SK-N-MC (cell line): ENCODE measurements at regions not wholly inside any gene's neighbourhood (a gene's known extent, or its start where the extent isn't known, plus 50 kb on each side); places are given as distances from the start of the nearest gene placed in this dataset.

ENCODE experiments used
- EZH2 ChIP-seq: fragments of 200-600 bp; sonication (generic); IDR thresholded peaks from one replicate; pipeline ENCODE4 v1.6.1; 2017; ENCODE audit warnings: antibody characterized with exemption
- FOXP2 ChIP-seq: optimal IDR thresholded peaks from 2 replicates; pipeline ENCODE3; 2011; ENCODE audit warnings: mild to moderate bottlenecking, moderate library complexity; ENCODE audit not compliant: insufficient read depth; ENCODE audit errors: extremely low read length, control extremely low read depth
- POLR2AphosphoS5 ChIP-seq: IDR thresholded peaks from 2 replicates; pipeline ENCODE4 v1.6.1; 2012; ENCODE audit warnings: mild to moderate bottlenecking, low read depth, low read length, borderline replicate concordance

- TF ChIP-seq FOXP2 = no peak
- no peak for TF ChIP-seq POLR2AphosphoS5
- TF ChIP-seq EZH2 = no peak
These were observed 521.9 kb upstream of the PROK2 start for GRCh38 chr3:72306800-72307341.
